ENCODE measurements at regions not wholly inside any gene's neighbourhood (a gene's known extent, or its start where the extent isn't known, plus 50 kb on each side); places are given as distances from the start of the nearest gene placed in this dataset.
"Not testable (repeated sequence)": the region's sequence is repeated elsewhere in the genome, so short reads cannot be mapped to it uniquely, and the experiment has no call there.

- TF ChIP-seq POLR2AphosphoS5 (IDR thresholded peaks at IDR 0.05; ENCODE audit: low read depth); CTCF (IDR thresholded peaks at IDR 0.05; ENCODE audit: insufficient read depth, low read length); GABPA (IDR thresholded peaks at IDR 0.05; ENCODE audit: low read depth); SPI1 (IDR thresholded peaks at IDR 0.05; ENCODE audit: borderline replicate concordance, low read depth): not testable (repeated sequence)
- TF ChIP-seq, protein P1, sequence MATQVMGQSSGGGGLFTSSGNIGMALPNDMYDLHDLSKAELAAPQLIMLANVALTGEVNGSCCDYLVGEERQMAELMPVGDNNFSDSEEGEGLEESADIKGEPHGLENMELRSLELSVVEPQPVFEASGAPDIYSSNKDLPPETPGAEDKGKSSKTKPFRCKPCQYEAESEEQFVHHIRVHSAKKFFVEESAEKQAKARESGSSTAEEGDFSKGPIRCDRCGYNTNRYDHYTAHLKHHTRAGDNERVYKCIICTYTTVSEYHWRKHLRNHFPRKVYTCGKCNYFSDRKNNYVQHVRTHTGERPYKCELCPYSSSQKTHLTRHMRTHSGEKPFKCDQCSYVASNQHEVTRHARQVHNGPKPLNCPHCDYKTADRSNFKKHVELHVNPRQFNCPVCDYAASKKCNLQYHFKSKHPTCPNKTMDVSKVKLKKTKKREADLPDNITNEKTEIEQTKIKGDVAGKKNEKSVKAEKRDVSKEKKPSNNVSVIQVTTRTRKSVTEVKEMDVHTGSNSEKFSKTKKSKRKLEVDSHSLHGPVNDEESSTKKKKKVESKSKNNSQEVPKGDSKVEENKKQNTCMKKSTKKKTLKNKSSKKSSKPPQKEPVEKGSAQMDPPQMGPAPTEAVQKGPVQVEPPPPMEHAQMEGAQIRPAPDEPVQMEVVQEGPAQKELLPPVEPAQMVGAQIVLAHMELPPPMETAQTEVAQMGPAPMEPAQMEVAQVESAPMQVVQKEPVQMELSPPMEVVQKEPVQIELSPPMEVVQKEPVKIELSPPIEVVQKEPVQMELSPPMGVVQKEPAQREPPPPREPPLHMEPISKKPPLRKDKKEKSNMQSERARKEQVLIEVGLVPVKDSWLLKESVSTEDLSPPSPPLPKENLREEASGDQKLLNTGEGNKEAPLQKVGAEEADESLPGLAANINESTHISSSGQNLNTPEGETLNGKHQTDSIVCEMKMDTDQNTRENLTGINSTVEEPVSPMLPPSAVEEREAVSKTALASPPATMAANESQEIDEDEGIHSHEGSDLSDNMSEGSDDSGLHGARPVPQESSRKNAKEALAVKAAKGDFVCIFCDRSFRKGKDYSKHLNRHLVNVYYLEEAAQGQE (IDR thresholded peaks at IDR 0.05; ENCODE audit: insufficient replicate concordance, low read depth) = not testable (repeated sequence)
Measured at GRCh38 chr6:79361074-79361473, 126.6 kb upstream of the HMGN3 start.

Measured in HL-60 (cell line).